ENCODE measurements at regions not wholly inside any gene's neighbourhood (a gene's known extent, or its start where the extent isn't known, plus 50 kb on each side); places are given as distances from the start of the nearest gene placed in this dataset.

GRCh38 chr11:21894492-21894891 is 298.4 kb upstream of the ANO5 start:
- no peaks in the 10 kb centered on the region for H3K9me2 ChIP-seq (replicated peaks; ENCODE audit: insufficient read depth, low read length)
- no peaks in the 10 kb centered on the region for H3K79me2 ChIP-seq (ENCODE audit: low read length)
- H3K27ac ChIP-seq (ENCODE audit: low read length): no peak overlapping the region
- no peaks in the 10 kb centered on the region for H4K20me1 ChIP-seq (ENCODE audit: insufficient read depth, low read depth, low read length)
- DNase-seq: no peak
- H2AFZ ChIP-seq (ENCODE audit: low read length): no peak overlapping the region
- no peak overlapping the region for H3K4me3 ChIP-seq (ENCODE audit: low read length)
- H3K27me3 ChIP-seq (ENCODE audit: low read length): no peaks in the 10 kb centered on the region
- H3K9ac ChIP-seq (ENCODE audit: low read length): no peak overlapping the region
- H3K36me3 ChIP-seq (ENCODE audit: insufficient read depth, low read length): no peaks in the 10 kb centered on the region
- no peak overlapping the region for H3K4me2 ChIP-seq (ENCODE audit: low read depth, low read length, poor library complexity, severe bottlenecking)
- H3K9me3 ChIP-seq (ENCODE audit: low read length): no peaks in the 10 kb centered on the region
- no peaks in the 10 kb centered on the region for H3K4me1 ChIP-seq (ENCODE audit: low read length)

- Histone ChIP-seq H3K4me2 (ENCODE audit: low read depth, low read length, poor library complexity, severe bottlenecking) (no peak overlapping the region), H3K27me3 (ENCODE audit: low read length) (no peaks in the 10 kb centered on the region), H3K9me2 (replicated peaks; ENCODE audit: insufficient read depth, low read length) (no peaks in the 10 kb centered on the region), H3K4me3 (ENCODE audit: low read length) (no peak overlapping the region), H2AFZ (ENCODE audit: low read length) (no peak overlapping the region), H3K9me3 (ENCODE audit: low read length) (no peaks in the 10 kb centered on the region), H3K9ac (ENCODE audit: low read length) (no peak overlapping the region), H3K4me1 (ENCODE audit: low read length) (no peaks in the 10 kb centered on the region), H4K20me1 (ENCODE audit: insufficient read depth, low read depth, low read length) (no peaks in the 10 kb centered on the region), H3K27ac (ENCODE audit: low read length) (no peak overlapping the region), H3K79me2 (ENCODE audit: low read length) (no peaks in the 10 kb centered on the region), H3K36me3 (ENCODE audit: insufficient read depth, low read length) (no peaks in the 10 kb centered on the region)
- no peak for DNase-seq
Observed at GRCh38 chr11:21895686-21896085, 297.2 kb upstream of the ANO5 start.

- H3K36me3 ChIP-seq (ENCODE audit: insufficient read depth, low read length): no peaks in the 10 kb centered on the region
- no peak overlapping the region for H3K4me2 ChIP-seq (ENCODE audit: low read depth, low read length, poor library complexity, severe bottlenecking)
- no peaks in the 10 kb centered on the region for H3K4me1 ChIP-seq (ENCODE audit: low read length)
- H3K79me2 ChIP-seq (ENCODE audit: low read length): no peaks in the 10 kb centered on the region
- no peak overlapping the region for H3K4me3 ChIP-seq (ENCODE audit: low read length)
- no peaks in the 10 kb centered on the region for H3K9me2 ChIP-seq (replicated peaks; ENCODE audit: insufficient read depth, low read length)
- H3K27me3 ChIP-seq (ENCODE audit: low read length): no peaks in the 10 kb centered on the region
- H2AFZ ChIP-seq (ENCODE audit: low read length): no peak overlapping the region
- no peaks in the 10 kb centered on the region for H4K20me1 ChIP-seq (ENCODE audit: insufficient read depth, low read depth, low read length)
- H3K9me3 ChIP-seq (ENCODE audit: low read length): no peaks in the 10 kb centered on the region
- H3K9ac ChIP-seq (ENCODE audit: low read length): no peak overlapping the region
- no peak for DNase-seq
- no peak overlapping the region for H3K27ac ChIP-seq (ENCODE audit: low read length)
Observed at GRCh38 chr11:21896216-21896615, 296.7 kb upstream of the ANO5 start.

GRCh38 chr11:21896746-21897602 is 295.9 kb upstream of the ANO5 start:
- Histone ChIP-seq H3K9me3 (ENCODE audit: low read length) (no peaks in the 10 kb centered on the region), H2AFZ (ENCODE audit: low read length) (no peak overlapping the region), H3K4me3 (ENCODE audit: low read length) (no peak overlapping the region), H4K20me1 (ENCODE audit: insufficient read depth, low read depth, low read length) (no peaks in the 10 kb centered on the region), H3K9ac (ENCODE audit: low read length) (no peak overlapping the region), H3K36me3 (ENCODE audit: insufficient read depth, low read length) (no peaks in the 10 kb centered on the region), H3K27me3 (ENCODE audit: low read length) (no peaks in the 10 kb centered on the region), H3K79me2 (ENCODE audit: low read length) (no peaks in the 10 kb centered on the region), H3K4me2 (ENCODE audit: low read depth, low read length, poor library complexity, severe bottlenecking) (no peak overlapping the region), H3K9me2 (replicated peaks; ENCODE audit: insufficient read depth, low read length) (no peaks in the 10 kb centered on the region), H3K27ac (ENCODE audit: low read length) (no peak overlapping the region), H3K4me1 (ENCODE audit: low read length) (no peaks in the 10 kb centered on the region)
- no peak for DNase-seq

- no peaks in the 10 kb centered on the region for H3K36me3 ChIP-seq (ENCODE audit: insufficient read depth, low read length)
- no peak overlapping the region for H3K27ac ChIP-seq (ENCODE audit: low read length)
- DNase-seq: no peak
- H3K9me3 ChIP-seq (ENCODE audit: low read length): no peaks in the 10 kb centered on the region
- no peaks in the 10 kb centered on the region for H3K27me3 ChIP-seq (ENCODE audit: low read length)
- no peak overlapping the region for H3K9ac ChIP-seq (ENCODE audit: low read length)
- H3K4me2 ChIP-seq (ENCODE audit: low read depth, low read length, poor library complexity, severe bottlenecking): no peak overlapping the region
- H3K79me2 ChIP-seq (ENCODE audit: low read length): no peaks in the 10 kb centered on the region
- no peak overlapping the region for H3K4me3 ChIP-seq (ENCODE audit: low read length)
- H3K4me1 ChIP-seq (ENCODE audit: low read length): no peaks in the 10 kb centered on the region
- H4K20me1 ChIP-seq (ENCODE audit: insufficient read depth, low read depth, low read length): no peaks in the 10 kb centered on the region
- H3K9me2 ChIP-seq (replicated peaks; ENCODE audit: insufficient read depth, low read length): no peaks in the 10 kb centered on the region
- no peak overlapping the region for H2AFZ ChIP-seq (ENCODE audit: low read length)
Observed at GRCh38 chr11:21897752-21898151, 295.1 kb upstream of the ANO5 start.

- Histone ChIP-seq H3K9me3 (ENCODE audit: low read length) (no peaks in the 10 kb centered on the region), H3K4me2 (ENCODE audit: low read depth, low read length, poor library complexity, severe bottlenecking) (no peak overlapping the region), H3K4me1 (ENCODE audit: low read length) (no peaks in the 10 kb centered on the region), H2AFZ (ENCODE audit: low read length) (no peak overlapping the region), H4K20me1 (ENCODE audit: insufficient read depth, low read depth, low read length) (no peaks in the 10 kb centered on the region), H3K36me3 (ENCODE audit: insufficient read depth, low read length) (no peaks in the 10 kb centered on the region), H3K27me3 (ENCODE audit: low read length) (no peaks in the 10 kb centered on the region), H3K9ac (ENCODE audit: low read length) (no peak overlapping the region), H3K27ac (ENCODE audit: low read length) (no peak overlapping the region), H3K9me2 (replicated peaks; ENCODE audit: insufficient read depth, low read length) (no peaks in the 10 kb centered on the region), H3K79me2 (ENCODE audit: low read length) (no peaks in the 10 kb centered on the region), H3K4me3 (ENCODE audit: low read length) (no peak overlapping the region)
- DNase-seq: no peak
Observed at GRCh38 chr11:21908211-21908610, 284.7 kb upstream of the ANO5 start.

- Histone ChIP-seq H4K20me1 (ENCODE audit: insufficient read depth, low read depth, low read length) (no peaks in the 10 kb centered on the region), H3K4me2 (ENCODE audit: low read depth, low read length, poor library complexity, severe bottlenecking) (no peak overlapping the region), H3K9ac (ENCODE audit: low read length) (no peak overlapping the region), H3K36me3 (ENCODE audit: insufficient read depth, low read length) (no peaks in the 10 kb centered on the region), H2AFZ (ENCODE audit: low read length) (no peak overlapping the region), H3K27me3 (ENCODE audit: low read length) (no peaks in the 10 kb centered on the region), H3K9me2 (replicated peaks; ENCODE audit: insufficient read depth, low read length) (no peaks in the 10 kb centered on the region), H3K79me2 (ENCODE audit: low read length) (no peaks in the 10 kb centered on the region), H3K9me3 (ENCODE audit: low read length) (no peaks in the 10 kb centered on the region), H3K4me1 (ENCODE audit: low read length) (no peaks in the 10 kb centered on the region), H3K4me3 (ENCODE audit: low read length) (no peak overlapping the region), H3K27ac (ENCODE audit: low read length) (no peak overlapping the region)
- no peak for DNase-seq
Observed at GRCh38 chr11:21909145-21909544, 283.7 kb upstream of the ANO5 start.

- Histone ChIP-seq H3K4me2 (ENCODE audit: low read depth, low read length, poor library complexity, severe bottlenecking) (no peak overlapping the region), H3K4me3 (ENCODE audit: low read length) (no peak overlapping the region), H3K9ac (ENCODE audit: low read length) (no peak overlapping the region), H3K9me3 (ENCODE audit: low read length) (peaks cover 4% of the 10 kb centered on the region), H2AFZ (ENCODE audit: low read length) (no peak overlapping the region), H3K9me2 (replicated peaks; ENCODE audit: insufficient read depth, low read length) (no peaks in the 10 kb centered on the region), H4K20me1 (ENCODE audit: insufficient read depth, low read depth, low read length) (no peaks in the 10 kb centered on the region), H3K27me3 (ENCODE audit: low read length) (no peaks in the 10 kb centered on the region), H3K27ac (ENCODE audit: low read length) (no peak overlapping the region), H3K79me2 (ENCODE audit: low read length) (no peaks in the 10 kb centered on the region), H3K4me1 (ENCODE audit: low read length) (no peaks in the 10 kb centered on the region), H3K36me3 (ENCODE audit: insufficient read depth, low read length) (no peaks in the 10 kb centered on the region)
- no peak for DNase-seq
Observed at GRCh38 chr11:21911061-21911460, 281.8 kb upstream of the ANO5 start.

All from Karpas-422 (cell line).